Psoas muscle (tissue), 7 donors: ENCODE measurements at regions not wholly inside any gene's neighbourhood (a gene's known extent, or its start where the extent isn't known, plus 50 kb on each side); places are given as distances from the start of the nearest gene placed in this dataset.

Experiments used
- ATAC-seq, 4 donors: fragments of 200-7000 bp; cut with Tn5 transposase; one replicate each; pipeline ENCODE4 v1.9.1; 2020; ENCODE audit warnings: moderate library complexity in 3 of 4, mild to moderate bottlenecking in 2 of 4
- DNase-seq, 2 donors: peaks; one replicate each; pipeline ENCODE4 v3.0.0-alpha.2; 2020
- H3K27ac ChIP-seq: fragments of 200-600 bp; one replicate; pipeline ENCODE4 v1.8.0; 2022
- H3K27me3 ChIP-seq, 3 donors: fragments of 200-600 bp in 1 of 3; one replicate each; pipeline versions ENCODE4 v1.6.1 to v1.8.0; 2013 to 2022; ENCODE audit warnings: low read length in 2 of 3, mild to moderate bottlenecking in 2 of 3, moderate library complexity in 1 of 3; ENCODE audit not compliant: insufficient read depth in 3 of 3
- H3K36me3 ChIP-seq, 2 donors: fragments of 200-600 bp in 1 of 2; one replicate each; pipeline versions ENCODE4 v1.6.1 to v1.8.0; 2013 to 2022; ENCODE audit warnings: low read depth in 1 of 2, mild to moderate bottlenecking in 1 of 2, moderate library complexity in 1 of 2; ENCODE audit not compliant: insufficient read depth in 1 of 2
- H3K4me1 ChIP-seq: fragments of 200-600 bp; one replicate; pipeline ENCODE4 v1.8.0; 2022
- H3K4me3 ChIP-seq: fragments of 200-600 bp; one replicate; pipeline ENCODE4 v1.8.0; 2022; ENCODE audit warnings: mild to moderate bottlenecking
- H3K9me3 ChIP-seq: fragments of 200-600 bp; one replicate; pipeline ENCODE4 v1.8.0; 2022
- CTCF ChIP-seq: fragments of 200-600 bp; IDR thresholded peaks from one replicate; pipeline ENCODE4 v1.8.0; 2022; ENCODE audit warnings: antibody characterized with exemption
- WGBS, 3 donors: extraction: QIAGEN DNeasy Blood & Tissue Kit; methylation state at CpG; one replicate each; pipeline versions ENCODE4 v1.1.6 to v1.1.7; 2013; 5-methylcytosine and 5-hydroxymethylcytosine counted together
- intact Hi-C, 2 donors: fragments of 100-400 bp; cut with DNase I; formaldehyde crosslinking; loops; one replicate each; pipeline versions ENCODE4 v1.11.0 to v1.14.2; 2022
- donor health status: healthy with polysubstance abuse.
- donor health status: DM: no; HTN: no; CAD: no; lungs with moderate emphysema.
- donor health status: Bipolar disorder and iron deficiency.
- donor health status: healthy.
- donor health status: DM: yes; HTN: yes; CAD: no.
- donor health status: DM: no; HTN: no; CAD: no.
- donor health status: DM: yes; HTN: yes; CAD: no.

DNA sequence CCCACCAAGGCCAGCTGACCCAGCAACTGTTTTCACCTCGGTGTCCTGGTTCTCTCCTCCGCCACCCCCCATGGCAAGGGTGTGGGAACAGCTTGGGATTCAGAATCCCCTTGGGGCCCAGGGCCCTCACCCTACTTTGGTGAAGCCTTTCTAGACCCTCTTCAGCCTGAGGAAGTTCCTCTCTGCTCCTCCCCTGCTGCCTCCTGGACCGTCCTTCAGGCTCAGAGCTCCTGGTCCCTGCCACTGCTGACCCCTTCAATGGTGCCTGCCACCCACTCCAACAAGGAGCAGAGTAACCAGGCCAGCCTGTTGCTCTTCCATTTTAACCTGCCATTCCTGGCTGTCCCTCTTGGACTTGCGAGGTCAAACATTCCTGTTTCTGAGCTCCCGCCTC, 72.0 kb upstream of the SMNDC1 start:
- H3K4me3 ChIP-seq = no peak overlapping the region
- no peak for DNase-seq
- H3K36me3 ChIP-seq = no peaks in the 10 kb centered on the region
- H3K27me3 ChIP-seq = no peaks in the 10 kb centered on the region
- intact Hi-C loops = no loop called here
- H3K4me1 ChIP-seq = no peaks in the 10 kb centered on the region
- no peaks in the 10 kb centered on the region for H3K9me3 ChIP-seq
- 83 to 89% (median 85%) methylated on average over 5 of the region's 5 CpGs for WGBS, 3 donors
- TF ChIP-seq CTCF = no peak
- no peak for ATAC-seq
- H3K27ac ChIP-seq = no peak overlapping the region

- WGBS, 3 donors = 71 to 91% (median 86%) methylated on average over 4 of the region's 4 CpGs
- Histone ChIP-seq H3K27me3 (no peaks in the 10 kb centered on the region), H3K9me3 (no peaks in the 10 kb centered on the region), H3K4me1 (no peaks in the 10 kb centered on the region), H3K36me3 (no peaks in the 10 kb centered on the region), H3K4me3 (no peak overlapping the region), H3K27ac (no peak overlapping the region)
- ATAC-seq = no peak
- no peak for TF ChIP-seq CTCF
- intact Hi-C loops = no loop called here
- DNase-seq = no peak
Observed at GRCh38 chr10:110378006-110378405, 73.3 kb upstream of the SMNDC1 start.

GRCh38 chr10:110378533-110379108, 73.9 kb upstream of the SMNDC1 start:
- ATAC-seq (no peak), DNase-seq (no peak)
- H3K4me3 ChIP-seq = no peak overlapping the region
- 92 to 95% (median 93%) methylated on average over 6 of the region's 6 CpGs for WGBS, 3 donors
- no peak for TF ChIP-seq CTCF
- no peaks in the 10 kb centered on the region for H3K9me3 ChIP-seq
- H3K36me3 ChIP-seq = no peaks in the 10 kb centered on the region
- intact Hi-C loops = no loop called here
- no peaks in the 10 kb centered on the region for H3K4me1 ChIP-seq
- no peaks in the 10 kb centered on the region for H3K27me3 ChIP-seq
- H3K27ac ChIP-seq = no peak overlapping the region

DNA sequence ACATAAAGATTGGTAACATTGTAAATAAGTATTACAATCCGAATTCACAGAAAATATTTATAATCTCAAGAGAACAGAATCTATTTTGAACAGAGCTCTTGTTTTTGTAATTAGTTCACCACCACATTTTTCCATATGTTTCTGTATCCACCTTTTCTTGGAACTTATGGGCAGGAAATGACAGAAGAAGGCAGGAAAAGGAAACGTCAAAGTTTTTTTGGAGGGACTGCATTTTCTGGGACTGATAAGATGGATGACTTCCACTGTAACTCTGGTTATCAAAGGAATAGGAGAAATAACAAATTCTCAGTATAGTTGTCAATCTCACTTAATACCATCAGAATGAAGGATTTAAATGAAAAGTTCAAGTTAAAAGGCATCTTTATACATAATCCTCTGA, 75.1 kb upstream of the SMNDC1 start:
- no peaks in the 10 kb centered on the region for H3K9me3 ChIP-seq
- ATAC-seq (no peak), DNase-seq (no peak)
- H3K27ac ChIP-seq = no peak overlapping the region
- no peaks in the 10 kb centered on the region for H3K36me3 ChIP-seq
- no peaks in the 10 kb centered on the region for H3K4me1 ChIP-seq
- WGBS, 3 donors = 42 to 56% (median 52%) methylated on average over 2 of the region's 2 CpGs
- intact Hi-C loops = no loop called here
- H3K4me3 ChIP-seq = no peak overlapping the region
- H3K27me3 ChIP-seq = no peaks in the 10 kb centered on the region
- no peak for TF ChIP-seq CTCF

- Histone ChIP-seq H3K4me3 (no peak overlapping the region), H3K36me3 (no peaks in the 10 kb centered on the region), H3K4me1 (no peaks in the 10 kb centered on the region), H3K9me3 (no peaks in the 10 kb centered on the region), H3K27me3 (no peaks in the 10 kb centered on the region), H3K27ac (no peak overlapping the region)
- intact Hi-C loops = no loop called here
- TF ChIP-seq CTCF = no peak
- ATAC-seq (no peak), DNase-seq (no peak)
Observed at GRCh38 chr10:110380293-110380692, 75.6 kb upstream of the SMNDC1 start.
